Omental fat pad (tissue), 3 donors: ENCODE measurements at regions not wholly inside any gene's neighbourhood (a gene's known extent, or its start where the extent isn't known, plus 50 kb on each side); places are given as distances from the start of the nearest gene placed in this dataset.
A peak's percentile ranks its signal among the peaks of the same experiment; 100 is the strongest.
"Not testable (repeated sequence)": the region's sequence is repeated elsewhere in the genome, so short reads cannot be mapped to it uniquely, and the experiment has no call there.

Experiments
- ATAC-seq: fragments of 150-250 bp; one replicate; pipeline ENCODE4 v1.9.1; 2016; ENCODE audit warnings: mild to moderate bottlenecking, moderate library complexity; ENCODE audit not compliant: low FRiP score
- DNase-seq: peaks from one replicate; pipeline ENCODE4 v3.0.0-alpha.2; 2019; ENCODE audit warnings: low spot score
- CTCF ChIP-seq, 3 donors: fragments of 450-650 bp; IDR thresholded peaks; one replicate each; pipeline ENCODE4 v1.5.1; 2016 to 2017; ENCODE audit warnings: antibody characterized with exemption in 3 of 3, mild to moderate bottlenecking in 3 of 3, moderate library complexity in 2 of 3

GRCh38 chr17:65307081-65307960, 170.2 kb downstream of the RGS9 start:
- no peak for ATAC-seq
- no peak for TF ChIP-seq CTCF (IDR thresholded peaks at IDR 0.05)
- no peak for DNase-seq

- DNase-seq (no peak), ATAC-seq (no peak)
- no peak for TF ChIP-seq CTCF (IDR thresholded peaks at IDR 0.05)
Measured at GRCh38 chr17:65305778-65306177, 168.6 kb downstream of the RGS9 start.

- TF ChIP-seq CTCF (IDR thresholded peaks at IDR 0.05), result no peak
- ATAC-seq (no peak), DNase-seq (no peak)
Measured at GRCh38 chr17:65305116-65305515, 167.9 kb downstream of the RGS9 start.

GRCh38 chr17:65301882-65302281, 164.7 kb downstream of the RGS9 start:
- not testable (repeated sequence) for DNase-seq, ATAC-seq

GRCh38 chr17:65301184-65301583, 164.0 kb downstream of the RGS9 start:
- no peak for ATAC-seq
- no peak for TF ChIP-seq CTCF (IDR thresholded peaks at IDR 0.05)
- DNase-seq, result no peak

- ATAC-seq (no peak), DNase-seq (no peak)
- TF ChIP-seq CTCF (IDR thresholded peaks at IDR 0.05), result no peak
Measured at GRCh38 chr17:65297916-65298315, 160.7 kb downstream of the RGS9 start.

- DNase-seq, result no peak
- peak; percentile 43 for ATAC-seq
- no peak for TF ChIP-seq CTCF (IDR thresholded peaks at IDR 0.05)
Measured at GRCh38 chr17:65297384-65297783, 160.2 kb downstream of the RGS9 start.
